HepG2 (cell line): ENCODE measurements at regions not wholly inside any gene's neighbourhood (a gene's known extent, or its start where the extent isn't known, plus 50 kb on each side); places are given as distances from the start of the nearest gene placed in this dataset.

Experiments
- CTCF ChIP-seq: sonication (generic); formaldehyde crosslinking; IDR thresholded peaks from 2 replicates; pipeline ENCODE4 v1.5.0; 2020; ENCODE audit warnings: mild to moderate bottlenecking, missing genetic modification reagents, moderate library complexity
- ZMAT5 ChIP-seq: sonication (generic); formaldehyde crosslinking; IDR thresholded peaks from 2 replicates; pipeline ENCODE4 v1.5.0; 2020; ENCODE audit warnings: mild to moderate bottlenecking, low read depth, missing genetic modification reagents, borderline replicate concordance

- TF ChIP-seq ZMAT5 (CRISPR knock-in tag) (no peak), CTCF (CRISPR knock-in tag) (peak; percentile 95)
Observed at GRCh38 chr17:37844158-37844976, 79.8 kb upstream of the TBC1D3K start.
